Neural cell (in vitro differentiated cells): ENCODE measurements at regions not wholly inside any gene's neighbourhood (a gene's known extent, or its start where the extent isn't known, plus 50 kb on each side); places are given as distances from the start of the nearest gene placed in this dataset.

ENCODE experiments used
- H2AFZ ChIP-seq: fragments of 200-600, 300-800 bp; sonication (generic), shearing (Covaris generic); 2 replicates; pipeline ENCODE4 v1.6.0; 2014; ENCODE audit warnings: low read depth, mild to moderate bottlenecking, antibody characterized with exemption, low read length, moderate library complexity
- H3F3A ChIP-seq: fragments of 200-600 bp; shearing (Covaris generic); 2 replicates; pipeline ENCODE4 v1.6.1; 2016; ENCODE audit warnings: mild to moderate bottlenecking, moderate library complexity, mixed read lengths, antibody characterized with exemption, low read length; ENCODE audit not compliant: insufficient read depth, poor library complexity, severe bottlenecking
- H3K27ac ChIP-seq: fragments of 200-600, 300-800 bp; sonication (generic), shearing (Covaris generic); 2 replicates; pipeline ENCODE4 v1.5.1; 2014; ENCODE audit warnings: mild to moderate bottlenecking, low read length, moderate library complexity
- H3K27me3 ChIP-seq: fragments of 300-800, 200-600 bp; sonication (generic), shearing (Covaris generic); 2 replicates; pipeline ENCODE4 v1.6.0; 2014; ENCODE audit warnings: mild to moderate bottlenecking, low read depth, low read length, moderate library complexity; ENCODE audit not compliant: insufficient read depth
- H3K36me3 ChIP-seq: fragments of 300-800, 200-600 bp; sonication (generic), shearing (Covaris generic); 2 replicates; pipeline ENCODE4 v1.5.1; 2014; ENCODE audit warnings: mild to moderate bottlenecking, antibody characterized with exemption, low read length, moderate library complexity; ENCODE audit not compliant: insufficient read depth
- H3K4me2 ChIP-seq: fragments of 300-800, 200-600 bp; sonication (generic), shearing (Covaris generic); 2 replicates; pipeline ENCODE4 v1.6.0; 2014; ENCODE audit warnings: mild to moderate bottlenecking, low read length
- H3K4me3 ChIP-seq: fragments of 300-800, 200-600 bp; sonication (generic), shearing (Covaris generic); 2 replicates; pipeline ENCODE4 v1.5.1; 2014; ENCODE audit warnings: mild to moderate bottlenecking, low read length, moderate library complexity
- H3K79me2 ChIP-seq: fragments of 200-600 bp; shearing (Covaris generic); replicated peaks from 2 replicates; pipeline ENCODE4 v1.6.0; 2014; ENCODE audit warnings: mild to moderate bottlenecking, low read length, moderate library complexity; ENCODE audit not compliant: insufficient read depth
- H3K9ac ChIP-seq: fragments of 300-800, 200-600 bp; sonication (generic), shearing (Covaris generic); 2 replicates; pipeline ENCODE4 v1.6.1; 2016; ENCODE audit warnings: mild to moderate bottlenecking, low read length, mixed read lengths
- H3K9me2 ChIP-seq: fragments of 200-600 bp; shearing (Covaris generic); 2 replicates; pipeline ENCODE4 v1.6.1; 2016; ENCODE audit warnings: mild to moderate bottlenecking, low read length, mixed read lengths; ENCODE audit not compliant: insufficient read depth
- H3K9me3 ChIP-seq: fragments of 200-600, 300-800 bp; sonication (generic), shearing (Covaris generic); 2 replicates; pipeline ENCODE4 v1.6.1; 2016; ENCODE audit warnings: mild to moderate bottlenecking, mixed run types, low read length, moderate library complexity, mixed read lengths
- H4K20me1 ChIP-seq: fragments of 200-600 bp; shearing (Covaris generic); 2 replicates; pipeline ENCODE4 v1.6.1; 2016; ENCODE audit warnings: mild to moderate bottlenecking, mixed run types; ENCODE audit not compliant: insufficient read depth
- CTCF ChIP-seq: fragments of 450-650 bp; IDR thresholded peaks from 2 replicates; pipeline ENCODE4 v1.5.1; 2014; ENCODE audit warnings: antibody characterized with exemption, mild to moderate bottlenecking, moderate library complexity; ENCODE audit not compliant: poor library complexity, severe bottlenecking
- EP300 ChIP-seq: fragments of 450-650 bp; conservative IDR thresholded peaks from 2 replicates; pipeline ENCODE4 v1.6.1; 2014; ENCODE audit warnings: antibody characterized with exemption, mild to moderate bottlenecking, moderate library complexity; ENCODE audit not compliant: poor library complexity, severe bottlenecking
- EZH2 ChIP-seq: fragments of 200-600, 300-800 bp; shearing (Covaris generic), sonication (generic); IDR thresholded peaks from 2 replicates; pipeline ENCODE4 v1.6.1; 2014; ENCODE audit warnings: antibody characterized with exemption, low read length, borderline replicate concordance, mild to moderate bottlenecking; ENCODE audit not compliant: insufficient read depth, poor library complexity, severe bottlenecking
- MXI1 ChIP-seq: fragments of 450-650 bp; conservative IDR thresholded peaks from 2 replicates; pipeline ENCODE4 v1.6.1; 2014; ENCODE audit warnings: antibody characterized with exemption, mild to moderate bottlenecking; ENCODE audit not compliant: poor library complexity, severe bottlenecking
- POLR2AphosphoS5 ChIP-seq: IDR thresholded peaks from 2 replicates; pipeline ENCODE4 v1.6.1; 2012
- RAD21 ChIP-seq: fragments of 450-650 bp; conservative IDR thresholded peaks from 2 replicates; pipeline ENCODE4 v1.6.1; 2014; ENCODE audit warnings: antibody characterized with exemption, mild to moderate bottlenecking, moderate library complexity
- REST ChIP-seq: IDR thresholded peaks from 2 replicates; pipeline ENCODE4 v1.6.1; 2012; ENCODE audit warnings: borderline replicate concordance
- SMC3 ChIP-seq: fragments of 450-650 bp; conservative IDR thresholded peaks from 2 replicates; pipeline ENCODE4 v1.6.1; 2014; ENCODE audit warnings: antibody characterized with exemption, mild to moderate bottlenecking, moderate library complexity; ENCODE audit not compliant: poor library complexity
- TAF1 ChIP-seq: IDR thresholded peaks from 2 replicates; pipeline ENCODE4 v1.6.1; 2012; ENCODE audit warnings: low read depth

GRCh38 chr10:111548084-111548726 is 471.4 kb downstream of the ADRA2A start:
- TF ChIP-seq POLR2AphosphoS5 (no peak), EZH2 (no peak), EP300 (no peak), RAD21 (no peak), CTCF (no peak), SMC3 (no peak), MXI1 (no peak), REST (no peak), TAF1 (no peak)
- H3K27ac ChIP-seq: no peak overlapping the region
- H4K20me1 ChIP-seq: no peaks in the 10 kb centered on the region
- H3K9me3 ChIP-seq: no peaks in the 10 kb centered on the region
- H3K36me3 ChIP-seq: no peaks in the 10 kb centered on the region
- H3K79me2 ChIP-seq: no peaks in the 10 kb centered on the region
- no peaks in the 10 kb centered on the region for H3K9me2 ChIP-seq
- no peak overlapping the region for H3K4me3 ChIP-seq
- H3F3A ChIP-seq: no peaks in the 10 kb centered on the region
- no peak overlapping the region for H2AFZ ChIP-seq
- H3K4me2 ChIP-seq: no peak overlapping the region
- H3K27me3 ChIP-seq: no peaks in the 10 kb centered on the region
- H3K9ac ChIP-seq: no peak overlapping the region

GRCh38 chr10:111551001-111551400 is 474.2 kb downstream of the ADRA2A start:
- TF ChIP-seq EP300 (no peak), TAF1 (no peak), REST (no peak), MXI1 (no peak), POLR2AphosphoS5 (no peak), SMC3 (no peak), EZH2 (no peak), CTCF (no peak), RAD21 (no peak)
- H4K20me1 ChIP-seq: no peaks in the 10 kb centered on the region
- no peaks in the 10 kb centered on the region for H3K27me3 ChIP-seq
- no peak overlapping the region for H3K27ac ChIP-seq
- H3K9me3 ChIP-seq: no peaks in the 10 kb centered on the region
- H3K9me2 ChIP-seq: no peaks in the 10 kb centered on the region
- H3K4me2 ChIP-seq: no peak overlapping the region
- no peaks in the 10 kb centered on the region for H3K36me3 ChIP-seq
- no peaks in the 10 kb centered on the region for H3F3A ChIP-seq
- H2AFZ ChIP-seq: no peak overlapping the region
- H3K9ac ChIP-seq: no peak overlapping the region
- H3K79me2 ChIP-seq: no peaks in the 10 kb centered on the region
- no peak overlapping the region for H3K4me3 ChIP-seq
